Osteoblast (primary cell): ENCODE measurements at regions not wholly inside any gene's neighbourhood (a gene's known extent, or its start where the extent isn't known, plus 50 kb on each side); places are given as distances from the start of the nearest gene placed in this dataset.

Experiments used
- DNase-seq: peaks from one replicate; pipeline ENCODE4 v3.0.0; 2011; ENCODE audit warnings: low spot score, mixed read lengths; ENCODE audit not compliant: insufficient read length; ENCODE audit errors: missing footprints
- H2AFZ ChIP-seq: 2 replicates; pipeline ENCODE4 v1.6.0; 2011; ENCODE audit warnings: mild to moderate bottlenecking, low read length
- H3K27ac ChIP-seq: 2 replicates; pipeline ENCODE4 v1.5.1; 2011; ENCODE audit warnings: mild to moderate bottlenecking, low read depth, low read length, moderate library complexity
- H3K27me3 ChIP-seq: 2 replicates; pipeline ENCODE4 v1.6.0; 2012; ENCODE audit warnings: mild to moderate bottlenecking, control low read depth, inconsistent platforms, low read length, moderate library complexity; ENCODE audit not compliant: insufficient read depth
- H3K36me3 ChIP-seq: 2 replicates; pipeline ENCODE4 v1.5.1; 2011; ENCODE audit warnings: mild to moderate bottlenecking, low read length, control low read depth, moderate library complexity; ENCODE audit not compliant: insufficient read depth
- H3K4me1 ChIP-seq: 2 replicates; pipeline ENCODE4 v1.5.1; 2011; ENCODE audit warnings: mild to moderate bottlenecking, low read length, control low read depth, moderate library complexity; ENCODE audit not compliant: insufficient read depth
- H3K4me2 ChIP-seq: 2 replicates; pipeline ENCODE4 v1.6.0; 2011; ENCODE audit warnings: mild to moderate bottlenecking, low read length; ENCODE audit not compliant: insufficient read depth
- H3K4me3 ChIP-seq: fragments of 200-600 bp; sonication (generic); 3 replicates; pipeline ENCODE4 v1.5.1; 2012; ENCODE audit warnings: mild to moderate bottlenecking, low read length, inconsistent platforms; ENCODE audit not compliant: insufficient read depth
- H3K79me2 ChIP-seq: 2 replicates; pipeline ENCODE4 v1.6.0; 2012; ENCODE audit warnings: mild to moderate bottlenecking, low read length, control low read depth, inconsistent platforms; ENCODE audit not compliant: insufficient read depth
- H3K9me3 ChIP-seq: 2 replicates; pipeline ENCODE4 v1.5.1; 2011; ENCODE audit warnings: low read depth, low read length, control low read depth
- H4K20me1 ChIP-seq: 2 replicates; pipeline ENCODE4 v1.6.0; 2012; ENCODE audit warnings: mild to moderate bottlenecking, low read length, control low read depth; ENCODE audit not compliant: insufficient read depth
- CTCF ChIP-seq: IDR thresholded peaks from 2 replicates; pipeline ENCODE4 v1.5.1; 2011; ENCODE audit warnings: mild to moderate bottlenecking, low read depth, low read length, moderate library complexity; ENCODE audit errors: extremely low read depth

- no peak for TF ChIP-seq CTCF
- DNase-seq: no peak
- Histone ChIP-seq H3K27ac (no peak overlapping the region), H3K4me1 (no peaks in the 10 kb centered on the region), H2AFZ (no peak overlapping the region), H3K4me3 (no peak overlapping the region), H3K79me2 (no peaks in the 10 kb centered on the region), H4K20me1 (no peaks in the 10 kb centered on the region), H3K4me2 (no peak overlapping the region), H3K9me3 (no peaks in the 10 kb centered on the region), H3K36me3 (no peaks in the 10 kb centered on the region), H3K27me3 (no peaks in the 10 kb centered on the region)
Measured at GRCh38 chr19:23515551-23515950, 120.3 kb upstream of the ZNF91 start.

- TF ChIP-seq CTCF: no peak
- H2AFZ ChIP-seq: no peak overlapping the region
- no peak for DNase-seq
- no peaks in the 10 kb centered on the region for H3K27me3 ChIP-seq
- H3K4me3 ChIP-seq: no peak overlapping the region
- H3K4me1 ChIP-seq: no peaks in the 10 kb centered on the region
- H4K20me1 ChIP-seq: no peaks in the 10 kb centered on the region
- H3K4me2 ChIP-seq: no peak overlapping the region
- no peak overlapping the region for H3K27ac ChIP-seq
- H3K9me3 ChIP-seq: no peaks in the 10 kb centered on the region
- no peaks in the 10 kb centered on the region for H3K79me2 ChIP-seq
- H3K36me3 ChIP-seq: no peaks in the 10 kb centered on the region
Measured at GRCh38 chr19:23512151-23512925, 117.1 kb upstream of the ZNF91 start.

GRCh38 chr19:23509686-23510450 is 114.6 kb upstream of the ZNF91 start:
- no peaks in the 10 kb centered on the region for H3K79me2 ChIP-seq
- DNase-seq: no peak
- H2AFZ ChIP-seq: no peak overlapping the region
- H3K4me3 ChIP-seq: no peak overlapping the region
- H3K4me2 ChIP-seq: no peak overlapping the region
- no peaks in the 10 kb centered on the region for H3K36me3 ChIP-seq
- no peak overlapping the region for H3K27ac ChIP-seq
- H4K20me1 ChIP-seq: no peaks in the 10 kb centered on the region
- no peaks in the 10 kb centered on the region for H3K4me1 ChIP-seq
- no peak for TF ChIP-seq CTCF
- no peaks in the 10 kb centered on the region for H3K27me3 ChIP-seq
- no peaks in the 10 kb centered on the region for H3K9me3 ChIP-seq

- no peaks in the 10 kb centered on the region for H3K27me3 ChIP-seq
- H4K20me1 ChIP-seq: no peaks in the 10 kb centered on the region
- H3K36me3 ChIP-seq: no peaks in the 10 kb centered on the region
- H3K9me3 ChIP-seq: no peaks in the 10 kb centered on the region
- no peak overlapping the region for H2AFZ ChIP-seq
- no peak overlapping the region for H3K27ac ChIP-seq
- H3K4me2 ChIP-seq: no peak overlapping the region
- no peak for DNase-seq
- H3K4me1 ChIP-seq: no peaks in the 10 kb centered on the region
- H3K79me2 ChIP-seq: no peaks in the 10 kb centered on the region
- H3K4me3 ChIP-seq: no peak overlapping the region
- TF ChIP-seq CTCF: no peak
Measured at GRCh38 chr19:23507446-23507845, 112.2 kb upstream of the ZNF91 start.
